BE2C (cell line): ENCODE measurements at regions not wholly inside any gene's neighbourhood (a gene's known extent, or its start where the extent isn't known, plus 50 kb on each side); places are given as distances from the start of the nearest gene placed in this dataset.

Experiments used
- DNase-seq: peaks from one replicate; pipeline ENCODE4 v3.0.0-alpha.2; 2020
- H3K27me3 ChIP-seq: fragments of 250-450 bp; sonication (Bioruptor Pico); 2 replicates; pipeline ENCODE4 v1.5.1; 2020; ENCODE audit warnings: mild to moderate bottlenecking
- H3K36me3 ChIP-seq: fragments of 250-450 bp; sonication (Bioruptor Pico); 2 replicates; pipeline ENCODE4 v1.5.1; 2020; ENCODE audit warnings: mild to moderate bottlenecking
- H3K4me1 ChIP-seq: fragments of 250-450 bp; sonication (Bioruptor Pico); 2 replicates; pipeline ENCODE4 v1.5.1; 2020
- H3K4me3 ChIP-seq: 2 replicates; pipeline ENCODE4 v1.5.1; 2011; ENCODE audit warnings: low read depth, low read length
- H3K9me3 ChIP-seq: fragments of 250-450 bp; sonication (Bioruptor Pico); 2 replicates; pipeline ENCODE4 v1.5.1; 2020
- TF ChIP-seq, protein P1 (sequence below): IDR thresholded peaks from 2 replicates; pipeline ENCODE4 v1.5.1; 2012; ENCODE audit warnings: mild to moderate bottlenecking, low read depth, low read length

DNA sequence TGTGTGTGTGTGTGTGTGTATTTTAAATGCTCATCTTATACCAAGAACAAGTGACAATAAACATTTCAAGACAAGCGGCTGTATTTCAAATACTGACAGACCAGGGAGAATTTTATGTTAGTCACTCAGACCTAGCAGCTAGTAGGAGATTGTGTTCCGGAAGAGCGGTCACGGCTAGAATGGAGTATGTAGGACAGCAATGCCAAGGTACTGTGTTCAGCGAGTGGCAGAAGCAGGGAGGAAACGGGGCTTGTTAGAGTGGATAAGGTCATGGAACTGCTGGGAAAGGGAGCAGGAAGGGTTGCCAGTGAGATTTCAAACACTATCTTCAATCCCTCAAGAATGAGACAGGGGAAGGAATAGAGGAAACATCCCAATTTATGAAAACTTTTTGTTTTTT, 260.5 kb upstream of the PITRM1 start:
- no peaks in the 10 kb centered on the region for H3K36me3 ChIP-seq
- no peaks in the 10 kb centered on the region for H3K27me3 ChIP-seq
- H3K4me1 ChIP-seq = no peaks in the 10 kb centered on the region
- DNase-seq = no peak
- no peaks in the 10 kb centered on the region for H3K9me3 ChIP-seq
- H3K4me3 ChIP-seq = no peak overlapping the region
- TF ChIP-seq, protein P1, sequence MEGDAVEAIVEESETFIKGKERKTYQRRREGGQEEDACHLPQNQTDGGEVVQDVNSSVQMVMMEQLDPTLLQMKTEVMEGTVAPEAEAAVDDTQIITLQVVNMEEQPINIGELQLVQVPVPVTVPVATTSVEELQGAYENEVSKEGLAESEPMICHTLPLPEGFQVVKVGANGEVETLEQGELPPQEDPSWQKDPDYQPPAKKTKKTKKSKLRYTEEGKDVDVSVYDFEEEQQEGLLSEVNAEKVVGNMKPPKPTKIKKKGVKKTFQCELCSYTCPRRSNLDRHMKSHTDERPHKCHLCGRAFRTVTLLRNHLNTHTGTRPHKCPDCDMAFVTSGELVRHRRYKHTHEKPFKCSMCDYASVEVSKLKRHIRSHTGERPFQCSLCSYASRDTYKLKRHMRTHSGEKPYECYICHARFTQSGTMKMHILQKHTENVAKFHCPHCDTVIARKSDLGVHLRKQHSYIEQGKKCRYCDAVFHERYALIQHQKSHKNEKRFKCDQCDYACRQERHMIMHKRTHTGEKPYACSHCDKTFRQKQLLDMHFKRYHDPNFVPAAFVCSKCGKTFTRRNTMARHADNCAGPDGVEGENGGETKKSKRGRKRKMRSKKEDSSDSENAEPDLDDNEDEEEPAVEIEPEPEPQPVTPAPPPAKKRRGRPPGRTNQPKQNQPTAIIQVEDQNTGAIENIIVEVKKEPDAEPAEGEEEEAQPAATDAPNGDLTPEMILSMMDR = no peak

DNA sequence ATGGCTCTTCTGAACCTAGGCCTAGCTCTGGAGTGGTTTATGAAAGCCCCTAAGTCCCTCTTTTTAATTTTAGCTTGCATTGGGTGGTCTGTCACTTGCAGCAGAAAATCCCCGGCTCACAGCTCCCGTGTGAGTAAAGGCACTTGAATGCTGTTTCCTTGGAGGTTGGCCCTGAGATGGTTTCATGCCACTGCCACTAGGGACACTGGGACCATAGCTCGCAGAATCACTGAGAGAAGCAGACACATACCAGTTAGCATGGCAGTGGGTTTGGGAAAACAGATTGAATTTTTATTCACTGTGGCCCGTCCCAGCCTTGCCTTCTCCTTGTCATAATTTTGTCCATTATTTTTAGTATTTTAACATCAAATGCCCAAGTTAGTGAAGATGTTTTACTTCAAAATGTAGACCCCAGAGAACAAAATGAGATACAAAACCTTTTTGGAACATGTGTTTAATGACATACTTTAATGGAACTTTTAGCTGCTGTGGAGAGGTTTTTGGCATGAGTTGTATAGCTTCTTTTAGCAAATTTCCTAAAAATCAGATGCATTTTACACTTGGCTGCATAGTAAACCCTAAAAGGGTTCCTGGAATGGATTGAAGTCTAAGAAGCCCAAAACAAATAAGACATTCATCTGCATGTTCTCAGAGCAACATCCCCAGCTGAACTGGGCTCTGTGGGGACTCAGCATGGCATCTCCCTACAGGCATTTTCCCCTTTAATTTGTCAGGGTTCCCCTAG, 259.7 kb upstream of the PITRM1 start:
- H3K36me3 ChIP-seq = no peaks in the 10 kb centered on the region
- H3K4me1 ChIP-seq = no peaks in the 10 kb centered on the region
- no peak for DNase-seq
- TF ChIP-seq, protein P1 = no peak
- H3K9me3 ChIP-seq = no peaks in the 10 kb centered on the region
- no peak overlapping the region for H3K4me3 ChIP-seq
- no peaks in the 10 kb centered on the region for H3K27me3 ChIP-seq

GRCh38 chr10:3430501-3430900, 257.9 kb upstream of the PITRM1 start:
- DNase-seq = no peak
- no peaks in the 10 kb centered on the region for H3K27me3 ChIP-seq
- peaks cover 9% of the 10 kb centered on the region for H3K4me1 ChIP-seq
- no peaks in the 10 kb centered on the region for H3K9me3 ChIP-seq
- no peaks in the 10 kb centered on the region for H3K36me3 ChIP-seq
- TF ChIP-seq, protein P1 = no peak
- H3K4me3 ChIP-seq = no peak overlapping the region

- no peak for DNase-seq
These were observed 257.1 kb upstream of the PITRM1 start for GRCh38 chr10:3429676-3430075.

DNA sequence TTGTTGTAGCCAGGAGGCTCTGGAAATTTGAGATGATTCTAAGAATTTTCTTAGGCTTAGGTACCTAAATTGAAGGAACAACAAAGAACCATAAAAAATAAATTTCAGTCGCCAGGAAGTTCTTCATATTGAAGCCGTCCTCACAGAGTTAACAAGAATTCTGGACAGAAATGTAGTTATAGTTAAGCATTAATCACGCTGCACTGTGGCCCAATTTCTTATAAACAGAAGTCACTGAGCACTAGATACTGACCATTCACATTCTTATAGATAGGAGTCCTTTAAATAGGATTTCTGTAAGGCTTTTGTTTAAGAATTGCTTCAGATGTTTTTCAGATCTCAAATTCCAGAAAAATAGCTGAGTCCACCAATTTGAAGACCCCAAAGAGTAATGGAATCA, 256.2 kb upstream of the PITRM1 start:
- Histone ChIP-seq H3K4me3 (no peak overlapping the region), H3K27me3 (no peaks in the 10 kb centered on the region), H3K36me3 (no peaks in the 10 kb centered on the region), H3K9me3 (no peaks in the 10 kb centered on the region), H3K4me1 (peaks cover 9% of the 10 kb centered on the region)
- DNase-seq = no peak
- TF ChIP-seq, protein P1 = no peak

More at GRCh38 chr10:3429676-3430075, 257.1 kb upstream of the PITRM1 start:
- TF ChIP-seq, protein P1 = no peak
- Histone ChIP-seq H3K36me3 (no peaks in the 10 kb centered on the region), H3K4me3 (no peak overlapping the region), H3K4me1 (peaks cover 9% of the 10 kb centered on the region), H3K27me3 (no peaks in the 10 kb centered on the region), H3K9me3 (no peaks in the 10 kb centered on the region)

GRCh38 chr10:3427950-3428354, 255.4 kb upstream of the PITRM1 start:
- no peaks in the 10 kb centered on the region for H3K27me3 ChIP-seq

More at GRCh38 chr10:3427950-3428354, 255.4 kb upstream of the PITRM1 start:
- peaks cover 9% of the 10 kb centered on the region for H3K4me1 ChIP-seq
- H3K9me3 ChIP-seq = no peaks in the 10 kb centered on the region
- H3K4me3 ChIP-seq = no peak overlapping the region
- DNase-seq = no peak
- no peaks in the 10 kb centered on the region for H3K36me3 ChIP-seq
- TF ChIP-seq, protein P1 = no peak
